ENCODE measurements at regions not wholly inside any gene's neighbourhood (a gene's known extent, or its start where the extent isn't known, plus 50 kb on each side); places are given as distances from the start of the nearest gene placed in this dataset.

- no peak overlapping the region for H3K4me3 ChIP-seq (ENCODE audit: low read depth in 1 of 3, low read length in 3 of 3)
- H3K9ac ChIP-seq (ENCODE audit: low read depth in 1 of 2, low read length in 2 of 2): no peak overlapping the region
- no peaks in the 10 kb centered on the region for H3K4me1 ChIP-seq (ENCODE audit: control insufficient read depth in 4 of 4, insufficient read depth in 4 of 4, low read length in 3 of 4)
- no peaks in the 10 kb centered on the region for H3K27me3 ChIP-seq (ENCODE audit: control insufficient read depth in 4 of 4, insufficient read depth in 4 of 4, low read length in 3 of 4)
- H3K27ac ChIP-seq (ENCODE audit: low read depth in 1 of 2, low read length in 2 of 2): no peak overlapping the region
- DNase-seq (ENCODE audit: low spot score): no peak
- TF ChIP-seq GABPA (IDR thresholded peaks at IDR 0.05 in 1 of 2, conservative IDR thresholded peaks at IDR 0.05 in 1 of 2) (no peak), RAD21 (IDR thresholded peaks at IDR 0.05) (no peak), RXRA (IDR thresholded peaks at IDR 0.05) (no peak), ATF3 (IDR thresholded peaks at IDR 0.05) (no peak), FOXA2 (IDR thresholded peaks at IDR 0.05) (no peak), FOXA1 (IDR thresholded peaks at IDR 0.05) (no peak), SP1 (IDR thresholded peaks at IDR 0.05) (no peak), NR2F2 (IDR thresholded peaks at IDR 0.05) (no peak), HNF4A (conservative IDR thresholded peaks at IDR 0.05) (no peak), YY1 (IDR thresholded peaks at IDR 0.05) (no peak), HNF4G (IDR thresholded peaks at IDR 0.05) (no peak), CTCF (IDR thresholded peaks at IDR 0.05; ENCODE audit: low read depth, low read length, missing input control) (no peak)
- TF ChIP-seq, protein P1, sequence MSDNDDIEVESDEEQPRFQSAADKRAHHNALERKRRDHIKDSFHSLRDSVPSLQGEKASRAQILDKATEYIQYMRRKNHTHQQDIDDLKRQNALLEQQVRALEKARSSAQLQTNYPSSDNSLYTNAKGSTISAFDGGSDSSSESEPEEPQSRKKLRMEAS (IDR thresholded peaks at IDR 0.05): no peak
- TF ChIP-seq, protein P2, sequence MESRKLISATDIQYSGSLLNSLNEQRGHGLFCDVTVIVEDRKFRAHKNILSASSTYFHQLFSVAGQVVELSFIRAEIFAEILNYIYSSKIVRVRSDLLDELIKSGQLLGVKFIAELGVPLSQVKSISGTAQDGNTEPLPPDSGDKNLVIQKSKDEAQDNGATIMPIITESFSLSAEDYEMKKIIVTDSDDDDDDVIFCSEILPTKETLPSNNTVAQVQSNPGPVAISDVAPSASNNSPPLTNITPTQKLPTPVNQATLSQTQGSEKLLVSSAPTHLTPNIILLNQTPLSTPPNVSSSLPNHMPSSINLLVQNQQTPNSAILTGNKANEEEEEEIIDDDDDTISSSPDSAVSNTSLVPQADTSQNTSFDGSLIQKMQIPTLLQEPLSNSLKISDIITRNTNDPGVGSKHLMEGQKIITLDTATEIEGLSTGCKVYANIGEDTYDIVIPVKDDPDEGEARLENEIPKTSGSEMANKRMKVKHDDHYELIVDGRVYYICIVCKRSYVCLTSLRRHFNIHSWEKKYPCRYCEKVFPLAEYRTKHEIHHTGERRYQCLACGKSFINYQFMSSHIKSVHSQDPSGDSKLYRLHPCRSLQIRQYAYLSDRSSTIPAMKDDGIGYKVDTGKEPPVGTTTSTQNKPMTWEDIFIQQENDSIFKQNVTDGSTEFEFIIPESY (IDR thresholded peaks at IDR 0.05): no peak
- no peaks in the 10 kb centered on the region for H3K9me3 ChIP-seq (ENCODE audit: control insufficient read depth in 4 of 4, low read length in 3 of 4)
- no peaks in the 10 kb centered on the region for H3K36me3 ChIP-seq (ENCODE audit: control insufficient read depth in 4 of 4, insufficient read depth in 3 of 4, low read depth in 1 of 4, low read length in 3 of 4)
- 86% methylated on average over 6 of the region's 6 CpGs for WGBS
Observed at GRCh38 chr14:105710119-105711043, 184.0 kb downstream of the TMEM121 start.

- Histone ChIP-seq H3K4me3 (ENCODE audit: low read depth in 1 of 3, low read length in 3 of 3) (no peak overlapping the region), H3K27ac (ENCODE audit: low read depth in 1 of 2, low read length in 2 of 2) (no peak overlapping the region)
- DNase-seq (ENCODE audit: low spot score): no peak
Observed at GRCh38 chr14:105711044-105711620, 184.7 kb downstream of the TMEM121 start.

More at GRCh38 chr14:105711044-105711620, 184.7 kb downstream of the TMEM121 start:
- TF ChIP-seq SP1 (IDR thresholded peaks at IDR 0.05): no peak
- TF ChIP-seq HNF4G (IDR thresholded peaks at IDR 0.05): no peak
- no peak for TF ChIP-seq HNF4A (conservative IDR thresholded peaks at IDR 0.05)
- no peaks in the 10 kb centered on the region for H3K27me3 ChIP-seq (ENCODE audit: control insufficient read depth in 4 of 4, insufficient read depth in 4 of 4, low read length in 3 of 4)
- no peaks in the 10 kb centered on the region for H3K9me3 ChIP-seq (ENCODE audit: control insufficient read depth in 4 of 4, low read length in 3 of 4)
- H3K9ac ChIP-seq (ENCODE audit: low read depth in 1 of 2, low read length in 2 of 2): no peak overlapping the region
- 89% methylated on average over 18 of the region's 18 CpGs for whole genome bisulfite sequencing
- no peaks in the 10 kb centered on the region for H3K4me1 ChIP-seq (ENCODE audit: control insufficient read depth in 4 of 4, insufficient read depth in 4 of 4, low read length in 3 of 4)
- H3K36me3 ChIP-seq (ENCODE audit: control insufficient read depth in 4 of 4, insufficient read depth in 3 of 4, low read depth in 1 of 4, low read length in 3 of 4): no peaks in the 10 kb centered on the region
